Limb (tissue), 2 donors: ENCODE measurements at regions not wholly inside any gene's neighbourhood (a gene's known extent, or its start where the extent isn't known, plus 50 kb on each side); places are given as distances from the start of the nearest gene placed in this dataset.

Source experiments
- DNase-seq, 2 donors: peaks; one replicate each; pipeline ENCODE4 v3.0.0-alpha.2; 2016; ENCODE audit errors: extremely low spot score in 2 of 2

DNA sequence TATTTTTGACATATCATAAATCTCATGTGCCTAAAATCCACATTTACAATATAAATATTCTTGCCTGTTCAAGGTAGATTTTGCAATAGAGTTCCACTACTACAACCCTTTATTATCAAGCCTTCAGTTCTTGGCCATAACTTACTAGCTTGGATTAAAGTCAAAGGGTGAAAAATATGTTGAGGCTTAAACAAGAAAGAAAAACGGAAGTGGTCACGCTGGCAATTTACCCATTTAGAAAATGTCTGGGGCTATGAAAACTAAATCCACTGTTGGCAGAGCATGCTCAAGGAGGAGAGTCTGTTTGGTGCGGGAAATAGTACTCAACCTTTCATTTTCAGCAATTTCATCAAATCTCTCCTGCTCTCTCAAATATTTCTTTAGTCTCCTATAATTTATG is 209.8 kb upstream of the RHOBTB1 start:
- peak in 1 of 2 donors; percentile 62 for DNase-seq

- DNase-seq, result no peak
Measured at GRCh38 chr10:61151059-61151458, 207.1 kb upstream of the RHOBTB1 start.

- DNase-seq, result no peak
Measured at GRCh38 chr10:61148451-61148850, 204.5 kb upstream of the RHOBTB1 start.

DNA sequence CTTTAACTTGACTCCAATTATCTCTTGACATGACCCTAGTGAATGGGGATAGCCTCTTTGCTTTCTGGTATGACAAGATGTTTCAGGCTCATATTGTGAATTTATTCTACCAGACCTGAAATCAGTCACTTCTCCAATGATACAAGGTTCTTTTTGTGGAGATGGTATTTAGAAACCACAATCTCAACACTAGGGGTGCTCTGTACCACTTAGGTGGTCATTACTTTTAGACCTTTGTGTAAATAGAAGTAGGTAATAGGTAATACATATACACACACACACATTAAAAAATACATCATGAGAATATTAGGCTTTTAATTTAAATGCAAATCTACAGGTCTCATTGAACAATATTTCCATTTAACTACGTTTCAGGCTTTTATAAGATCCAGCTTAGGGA is 199.0 kb upstream of the RHOBTB1 start:
- no peak for DNase-seq

GRCh38 chr10:61140765-61141392 is 196.9 kb upstream of the RHOBTB1 start:
- peak in 1 of 2 donors; percentile 87 for DNase-seq

- DNase-seq, result no peak
Measured at GRCh38 chr10:61139592-61139953, 195.6 kb upstream of the RHOBTB1 start.

DNA sequence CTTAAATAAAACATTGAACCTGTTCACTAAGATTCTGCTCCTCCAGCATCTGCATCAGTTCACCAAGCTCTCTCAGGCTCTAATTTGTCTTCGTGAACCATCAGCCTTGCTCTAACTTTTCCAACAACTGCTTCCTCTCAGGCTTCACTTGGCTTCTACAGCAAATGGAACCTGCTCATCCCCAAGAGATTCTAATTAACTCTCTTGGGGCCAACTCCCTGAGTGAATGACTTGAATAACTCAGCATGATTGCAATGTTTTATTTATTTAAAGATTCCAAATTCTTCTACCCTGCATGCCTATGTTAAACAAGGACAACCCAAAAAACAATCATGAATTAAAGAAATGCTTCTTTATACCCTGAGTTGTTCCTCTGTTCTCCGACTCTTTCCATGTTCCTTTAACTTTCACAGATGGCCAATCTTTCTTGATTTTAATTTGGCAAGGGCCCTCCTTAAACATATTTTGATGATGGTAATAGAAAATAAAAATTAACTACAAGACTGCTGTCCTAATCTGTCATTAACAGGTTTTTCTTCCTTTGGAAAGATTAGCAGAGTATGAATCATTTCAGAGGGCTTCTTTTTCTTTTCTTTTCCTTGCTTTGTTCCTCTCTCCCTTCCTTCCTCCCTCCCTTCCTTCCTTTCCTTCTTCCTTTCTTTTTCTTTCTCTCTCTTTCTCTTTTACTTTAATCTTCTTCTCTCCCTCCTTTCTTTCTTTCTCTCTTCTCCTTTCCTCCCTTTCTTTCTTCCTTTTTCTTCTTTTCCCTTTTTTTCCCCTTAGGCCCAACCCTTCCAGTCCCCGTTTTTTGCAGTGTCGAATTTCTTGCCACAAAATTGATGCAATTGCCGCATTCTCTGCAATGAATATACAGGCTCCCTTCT is 195.0 kb upstream of the RHOBTB1 start:
- no peak for DNase-seq

DNA sequence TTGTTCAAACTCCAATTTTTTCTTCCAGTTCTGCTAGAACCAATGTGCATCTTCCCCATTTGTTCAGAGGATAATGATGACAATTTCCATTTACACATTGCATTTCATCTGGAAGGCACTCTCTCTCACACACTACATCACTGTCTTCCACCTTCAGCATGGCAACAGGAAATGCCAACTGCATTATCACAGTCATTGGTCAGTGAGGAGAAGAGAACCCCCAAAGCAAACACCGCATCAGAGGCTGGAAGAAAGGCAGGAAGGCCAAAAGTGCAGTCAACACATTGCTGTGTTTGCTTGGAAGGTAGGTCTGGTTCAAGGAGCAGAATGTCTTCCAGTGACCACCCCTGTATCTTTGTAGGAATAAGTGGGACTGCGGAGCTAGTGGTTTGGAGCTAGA is 192.2 kb upstream of the RHOBTB1 start:
- no peak for DNase-seq

- no peak for DNase-seq
Measured at GRCh38 chr10:61135276-61135721, 191.3 kb upstream of the RHOBTB1 start.

GRCh38 chr10:61130366-61130765 is 186.4 kb upstream of the RHOBTB1 start:
- no peak for DNase-seq

DNA sequence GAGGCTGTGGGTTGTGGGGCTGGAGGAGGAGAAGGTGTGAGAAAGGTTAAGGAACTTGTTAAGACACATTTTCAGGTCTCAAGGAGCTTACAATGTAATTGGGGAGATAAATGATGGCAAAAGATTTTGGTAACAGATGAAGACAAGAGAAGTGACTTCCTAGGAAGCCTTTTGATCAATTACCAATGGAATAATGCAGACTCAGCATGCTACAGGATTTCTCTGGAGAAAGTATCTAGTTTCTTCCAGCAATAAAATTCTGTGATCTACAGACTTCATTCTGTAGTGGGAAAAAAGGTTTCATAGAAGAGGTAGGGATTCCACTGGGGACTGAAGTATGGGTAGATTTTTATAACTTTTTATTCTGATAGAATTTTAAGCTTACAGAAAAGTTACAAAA is 184.2 kb upstream of the RHOBTB1 start:
- DNase-seq, result no peak

- no peak for DNase-seq
Measured at GRCh38 chr10:61125560-61126170, 181.7 kb upstream of the RHOBTB1 start.

GRCh38 chr10:61124756-61125530 is 181.0 kb upstream of the RHOBTB1 start:
- no peak for DNase-seq

DNA sequence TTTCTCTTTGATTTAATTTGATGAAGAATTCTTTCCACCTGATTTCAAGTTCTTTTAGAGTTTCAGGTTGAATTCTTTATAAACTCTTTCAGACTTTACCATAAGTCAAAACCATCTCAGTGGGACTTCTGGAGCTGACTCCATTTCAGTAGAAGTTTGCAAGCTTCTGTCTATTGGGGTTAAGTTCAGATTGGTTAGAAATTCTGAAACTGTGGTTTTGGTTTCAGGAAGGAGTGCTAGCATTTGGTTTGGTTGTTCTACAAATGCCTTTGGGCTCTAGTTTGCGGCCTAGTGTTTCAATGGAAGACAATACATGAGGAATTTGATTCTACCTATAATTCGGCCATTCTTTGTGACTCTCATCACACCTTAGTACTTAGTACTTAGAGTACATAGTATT is 176.8 kb upstream of the RHOBTB1 start:
- no peak for DNase-seq

DNA sequence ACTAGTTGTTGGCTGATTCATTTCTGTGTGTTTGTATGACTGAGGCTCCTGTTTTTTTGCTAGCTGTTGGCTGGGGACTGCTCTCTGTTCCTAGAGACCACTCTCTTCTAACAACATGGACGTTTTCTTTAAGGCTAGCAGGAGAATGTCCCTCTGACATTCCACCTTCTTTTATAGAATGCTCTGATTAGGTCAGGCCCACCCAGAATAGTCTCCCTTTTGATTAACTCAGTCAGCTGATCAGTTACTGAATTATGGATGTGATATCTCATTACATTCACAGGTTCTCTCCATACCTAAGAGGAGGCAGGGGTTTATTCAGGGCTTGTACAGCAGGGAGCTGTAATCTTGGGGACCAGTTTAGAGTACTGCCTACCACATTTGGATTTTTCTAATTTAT is 175.6 kb upstream of the RHOBTB1 start:
- no peak for DNase-seq

DNA sequence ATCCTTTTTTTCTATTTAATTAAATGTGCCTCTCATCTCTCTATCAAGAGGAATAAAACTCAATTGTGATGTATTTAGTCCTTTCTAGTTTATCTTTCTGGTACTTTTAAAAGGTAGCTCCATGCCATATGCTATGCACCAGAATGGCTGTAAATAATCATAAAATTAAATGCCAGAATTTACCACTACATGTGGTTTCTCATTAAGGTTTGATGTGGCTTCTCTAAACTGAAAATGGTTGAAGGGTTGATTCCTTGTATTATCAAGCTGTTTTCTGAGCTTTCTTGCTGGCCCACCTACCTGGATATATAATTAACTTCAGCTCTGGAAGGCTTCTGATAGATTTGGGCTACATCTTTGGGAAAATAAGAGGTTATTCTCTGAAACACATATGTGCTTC is 171.9 kb upstream of the RHOBTB1 start:
- DNase-seq, result no peak

DNA sequence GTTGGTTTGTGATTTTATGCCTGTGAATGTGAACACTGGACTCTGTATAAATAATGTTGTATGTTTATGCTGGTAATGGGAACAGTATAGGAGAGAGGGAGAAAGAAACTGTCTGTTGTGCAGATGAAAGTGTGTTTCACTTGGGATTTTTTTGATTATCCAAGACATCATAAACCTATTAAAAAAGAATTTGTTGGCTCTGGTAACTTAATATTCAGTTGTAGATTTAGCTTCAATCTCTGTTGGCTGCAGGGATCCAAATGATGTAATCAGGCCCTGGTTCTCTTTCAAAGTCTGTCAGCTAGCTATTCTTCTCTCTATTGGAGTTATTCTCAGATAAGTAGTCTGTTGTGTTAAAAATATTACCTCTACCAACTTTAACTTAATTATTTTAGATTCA is 168.8 kb upstream of the RHOBTB1 start:
- peak in 1 of 2 donors; percentile 32 for DNase-seq

GRCh38 chr10:61110936-61111335 is 167.0 kb upstream of the RHOBTB1 start:
- DNase-seq, result no peak

DNA sequence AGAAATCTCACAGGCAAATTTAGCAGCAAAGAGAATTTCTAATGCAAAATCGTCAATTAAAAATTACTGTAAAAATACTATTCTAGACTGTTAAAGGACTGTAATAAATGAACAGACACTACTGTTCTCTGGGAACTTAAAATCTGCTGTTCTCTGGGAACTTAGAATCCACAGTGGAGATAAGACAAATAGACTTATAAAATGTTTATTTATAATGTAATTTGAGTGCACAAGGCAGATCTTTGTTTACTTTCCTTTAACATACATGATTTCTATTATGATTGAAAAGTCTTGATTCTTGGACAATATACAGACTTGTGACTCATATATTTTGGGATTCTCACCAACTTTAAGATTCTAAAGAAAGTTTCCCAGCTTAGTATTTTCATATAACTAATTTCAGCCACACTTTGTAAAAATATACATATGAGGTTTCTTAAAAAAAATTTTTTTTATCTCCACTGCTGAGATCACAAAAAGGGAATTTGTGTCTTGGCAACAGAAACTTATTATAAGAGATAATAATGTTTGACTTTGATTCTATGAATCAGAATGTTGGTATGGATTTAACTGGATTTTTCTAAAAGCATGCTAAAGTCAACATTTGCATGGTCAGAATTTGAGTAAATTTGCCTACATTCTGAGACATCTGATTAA is 166.3 kb upstream of the RHOBTB1 start:
- no peak for DNase-seq

DNA sequence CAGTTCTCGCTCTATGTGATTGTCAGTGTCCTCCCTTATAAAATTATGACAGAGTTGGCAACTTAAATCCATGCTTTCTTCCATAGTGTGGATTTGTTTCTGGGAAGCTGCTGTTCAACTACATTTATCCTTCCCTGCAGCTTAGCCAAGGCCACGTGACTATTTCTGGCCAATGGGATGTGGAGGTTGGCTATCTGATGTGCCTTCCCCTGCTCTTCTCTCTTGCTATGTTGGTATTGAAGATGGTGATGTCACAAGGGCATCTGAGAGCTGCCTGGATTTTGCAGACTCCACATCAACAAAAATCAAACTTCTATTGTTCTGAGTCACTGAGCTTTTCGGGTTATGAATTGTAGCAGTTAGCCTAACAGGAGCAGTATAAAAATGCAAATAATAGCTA is 164.9 kb upstream of the RHOBTB1 start:
- DNase-seq, result no peak

- peak in 1 of 2 donors; percentile 32 for DNase-seq
Measured at GRCh38 chr10:61100887-61101286, 156.9 kb upstream of the RHOBTB1 start.
